ENCODE measurements at regions not wholly inside any gene's neighbourhood (a gene's known extent, or its start where the extent isn't known, plus 50 kb on each side); places are given as distances from the start of the nearest gene placed in this dataset.

GRCh38 chr1:47709872-47710231 lies 272.0 kb downstream of the FOXD2 start:
- no peak for DNase-seq

- DNase-seq: no peak
Measured at GRCh38 chr1:47710329-47711071, 272.7 kb downstream of the FOXD2 start.
